ENCODE measurements at regions not wholly inside any gene's neighbourhood (a gene's known extent, or its start where the extent isn't known, plus 50 kb on each side); places are given as distances from the start of the nearest gene placed in this dataset.

DNA sequence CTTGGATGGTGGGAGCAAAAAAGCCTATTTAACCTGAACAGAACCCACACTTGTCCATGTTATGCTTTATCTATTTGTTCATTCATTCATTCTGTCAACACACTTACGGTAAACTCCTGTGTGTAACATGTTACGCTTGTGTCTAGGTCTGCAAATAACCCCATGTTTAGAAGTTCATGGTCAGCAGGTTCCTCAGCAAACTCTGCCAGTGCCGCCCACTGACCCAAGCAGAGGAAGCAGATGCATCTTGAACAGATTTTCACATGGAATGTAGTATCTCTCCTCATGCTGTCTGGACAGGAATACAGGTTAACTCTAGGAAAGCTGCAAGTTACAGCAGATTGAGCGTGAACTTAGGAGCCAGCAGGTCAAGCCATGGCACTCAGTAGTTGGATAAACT lies 213.7 kb upstream of the COPS8 start:
- no peak for TF ChIP-seq JUND (IDR thresholded peaks at IDR 0.05; ENCODE audit: low read length)
- TF ChIP-seq, protein P1, sequence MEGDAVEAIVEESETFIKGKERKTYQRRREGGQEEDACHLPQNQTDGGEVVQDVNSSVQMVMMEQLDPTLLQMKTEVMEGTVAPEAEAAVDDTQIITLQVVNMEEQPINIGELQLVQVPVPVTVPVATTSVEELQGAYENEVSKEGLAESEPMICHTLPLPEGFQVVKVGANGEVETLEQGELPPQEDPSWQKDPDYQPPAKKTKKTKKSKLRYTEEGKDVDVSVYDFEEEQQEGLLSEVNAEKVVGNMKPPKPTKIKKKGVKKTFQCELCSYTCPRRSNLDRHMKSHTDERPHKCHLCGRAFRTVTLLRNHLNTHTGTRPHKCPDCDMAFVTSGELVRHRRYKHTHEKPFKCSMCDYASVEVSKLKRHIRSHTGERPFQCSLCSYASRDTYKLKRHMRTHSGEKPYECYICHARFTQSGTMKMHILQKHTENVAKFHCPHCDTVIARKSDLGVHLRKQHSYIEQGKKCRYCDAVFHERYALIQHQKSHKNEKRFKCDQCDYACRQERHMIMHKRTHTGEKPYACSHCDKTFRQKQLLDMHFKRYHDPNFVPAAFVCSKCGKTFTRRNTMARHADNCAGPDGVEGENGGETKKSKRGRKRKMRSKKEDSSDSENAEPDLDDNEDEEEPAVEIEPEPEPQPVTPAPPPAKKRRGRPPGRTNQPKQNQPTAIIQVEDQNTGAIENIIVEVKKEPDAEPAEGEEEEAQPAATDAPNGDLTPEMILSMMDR (IDR thresholded peaks at IDR 0.05; ENCODE audit: control extremely low read depth in 1 of 3, insufficient read depth in 1 of 3, low read depth in 1 of 3, low read length in 3 of 3) = no peak
- TF ChIP-seq, protein P2, sequence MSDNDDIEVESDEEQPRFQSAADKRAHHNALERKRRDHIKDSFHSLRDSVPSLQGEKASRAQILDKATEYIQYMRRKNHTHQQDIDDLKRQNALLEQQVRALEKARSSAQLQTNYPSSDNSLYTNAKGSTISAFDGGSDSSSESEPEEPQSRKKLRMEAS (IDR thresholded peaks at IDR 0.05) = no peak

Measured in H1 (cell line).